ENCODE measurements at regions not wholly inside any gene's neighbourhood (a gene's known extent, or its start where the extent isn't known, plus 50 kb on each side); places are given as distances from the start of the nearest gene placed in this dataset.
"Not testable (repeated sequence)": the region's sequence is repeated elsewhere in the genome, so short reads cannot be mapped to it uniquely, and the experiment has no call there.

- no peak for DNase-seq (ENCODE audit: low read depth in 4 of 4, low spot score in 3 of 4)
These were observed 111.7 kb downstream of the RTP5 start for GRCh38 chr2:241981076-241981700.

GRCh38 chr2:241982706-241983570 lies 113.4 kb downstream of the RTP5 start:
- DNase-seq (ENCODE audit: low read depth in 4 of 4, low spot score in 3 of 4): no peak

GRCh38 chr2:241983571-241984270 lies 114.2 kb downstream of the RTP5 start:
- no peak for DNase-seq (ENCODE audit: low read depth in 4 of 4, low spot score in 3 of 4)

GRCh38 chr2:241984271-241984655 lies 114.7 kb downstream of the RTP5 start:
- DNase-seq (ENCODE audit: low read depth in 4 of 4, low spot score in 3 of 4): no peak

GRCh38 chr2:241984658-241985057 lies 115.1 kb downstream of the RTP5 start:
- no peak for DNase-seq (ENCODE audit: low read depth in 4 of 4, low spot score in 3 of 4)

GRCh38 chr2:241985161-241985985 lies 115.8 kb downstream of the RTP5 start:
- DNase-seq (ENCODE audit: low read depth in 4 of 4, low spot score in 3 of 4): not testable (repeated sequence)

GRCh38 chr2:241985986-241986329 lies 116.4 kb downstream of the RTP5 start:
- no peak for DNase-seq (ENCODE audit: low read depth in 4 of 4, low spot score in 3 of 4)

- DNase-seq (ENCODE audit: low read depth in 4 of 4, low spot score in 3 of 4): no peak
These were observed 117.5 kb downstream of the RTP5 start for GRCh38 chr2:241986836-241987641.

- DNase-seq (ENCODE audit: low read depth in 4 of 4, low spot score in 3 of 4): no peak
These were observed 118.2 kb downstream of the RTP5 start for GRCh38 chr2:241987726-241988125.

- DNase-seq (ENCODE audit: low read depth in 4 of 4, low spot score in 3 of 4): no peak
These were observed 118.6 kb downstream of the RTP5 start for GRCh38 chr2:241988146-241988545.

- DNase-seq (ENCODE audit: low read depth in 4 of 4, low spot score in 3 of 4): no peak
These were observed 119.5 kb downstream of the RTP5 start for GRCh38 chr2:241989074-241989473.

GRCh38 chr2:241990466-241990865 lies 120.9 kb downstream of the RTP5 start:
- DNase-seq (ENCODE audit: low read depth in 4 of 4, low spot score in 3 of 4): no peak

GRCh38 chr2:241991299-241991698 lies 121.8 kb downstream of the RTP5 start:
- DNase-seq (ENCODE audit: low read depth in 4 of 4, low spot score in 3 of 4): no peak

GRCh38 chr2:241992753-241993152 lies 123.2 kb downstream of the RTP5 start:
- no peak for DNase-seq (ENCODE audit: low read depth in 4 of 4, low spot score in 3 of 4)

- DNase-seq (ENCODE audit: low read depth in 4 of 4, low spot score in 3 of 4): no peak
These were observed 124.0 kb downstream of the RTP5 start for GRCh38 chr2:241993386-241994005.

- DNase-seq (ENCODE audit: low read depth in 4 of 4, low spot score in 3 of 4): no peak
These were observed 124.6 kb downstream of the RTP5 start for GRCh38 chr2:241994086-241994485.

- DNase-seq (ENCODE audit: low read depth in 4 of 4, low spot score in 3 of 4): no peak
These were observed 125.2 kb downstream of the RTP5 start for GRCh38 chr2:241994556-241995213.

GRCh38 chr2:241996100-241996499 lies 126.6 kb downstream of the RTP5 start:
- no peak for DNase-seq (ENCODE audit: low read depth in 4 of 4, low spot score in 3 of 4)

GRCh38 chr2:241997017-241997416 lies 127.5 kb downstream of the RTP5 start:
- DNase-seq (ENCODE audit: low read depth in 4 of 4, low spot score in 3 of 4): no peak
